ENCODE measurements at regions not wholly inside any gene's neighbourhood (a gene's known extent, or its start where the extent isn't known, plus 50 kb on each side); places are given as distances from the start of the nearest gene placed in this dataset.

DNA sequence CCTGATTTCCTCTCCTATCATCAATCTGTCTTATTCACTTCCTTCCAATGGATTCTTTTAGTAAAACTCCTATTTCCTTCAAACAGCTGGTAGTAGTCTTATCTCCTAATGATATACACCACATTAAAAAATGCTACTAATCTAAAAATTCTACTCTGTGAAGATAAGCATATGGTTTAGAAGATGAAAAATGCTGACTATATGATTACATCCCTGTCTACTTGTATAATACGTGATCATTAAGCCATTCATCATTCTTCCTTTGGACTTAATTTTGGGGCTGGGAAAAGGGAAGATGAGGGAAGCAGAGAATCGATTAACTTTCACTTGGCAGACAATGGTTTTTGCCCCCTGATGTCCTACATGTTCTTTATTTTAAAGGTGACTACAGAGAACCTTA, 453.1 kb downstream of the NSUN3 start:
- DNase-seq, result no peak

DNA sequence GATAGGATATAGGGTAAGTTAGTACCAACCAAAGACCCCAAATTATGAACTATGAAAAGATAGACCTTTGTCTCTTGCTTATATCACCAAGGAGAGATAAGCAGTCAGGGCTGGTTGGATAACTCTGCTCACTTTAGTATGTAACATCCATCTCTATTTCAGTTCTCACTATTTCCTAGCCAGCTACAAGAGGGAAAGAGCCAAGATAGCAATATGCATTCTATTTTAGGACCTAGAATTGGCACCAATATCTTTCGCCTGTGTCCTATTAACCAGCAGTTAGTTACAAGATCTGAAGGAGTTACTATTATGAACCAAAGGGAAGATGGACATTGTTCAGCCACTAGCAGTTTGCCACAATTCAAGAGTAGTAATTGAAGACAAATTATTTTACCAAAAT, 457.5 kb downstream of the NSUN3 start:
- DNase-seq, result no peak

DNA sequence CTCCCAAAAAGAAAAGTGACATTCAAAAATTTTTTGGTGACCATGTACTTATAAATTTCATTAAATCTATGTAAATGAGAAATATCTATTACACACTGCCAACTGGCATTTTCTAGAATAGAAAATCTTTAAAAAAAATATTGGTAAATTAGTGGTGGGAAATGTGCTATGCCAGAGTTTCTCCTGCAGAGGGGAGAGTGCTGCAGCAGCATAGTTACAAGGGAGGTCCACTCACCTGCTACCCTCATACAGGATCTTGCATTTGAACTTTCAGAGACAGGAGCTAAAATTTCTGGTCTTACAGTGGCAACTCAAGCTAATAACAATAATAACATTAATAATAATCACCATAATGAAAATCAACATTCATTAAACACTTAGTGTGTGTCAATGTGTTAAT, 459.6 kb downstream of the NSUN3 start:
- DNase-seq, result no peak

DNA sequence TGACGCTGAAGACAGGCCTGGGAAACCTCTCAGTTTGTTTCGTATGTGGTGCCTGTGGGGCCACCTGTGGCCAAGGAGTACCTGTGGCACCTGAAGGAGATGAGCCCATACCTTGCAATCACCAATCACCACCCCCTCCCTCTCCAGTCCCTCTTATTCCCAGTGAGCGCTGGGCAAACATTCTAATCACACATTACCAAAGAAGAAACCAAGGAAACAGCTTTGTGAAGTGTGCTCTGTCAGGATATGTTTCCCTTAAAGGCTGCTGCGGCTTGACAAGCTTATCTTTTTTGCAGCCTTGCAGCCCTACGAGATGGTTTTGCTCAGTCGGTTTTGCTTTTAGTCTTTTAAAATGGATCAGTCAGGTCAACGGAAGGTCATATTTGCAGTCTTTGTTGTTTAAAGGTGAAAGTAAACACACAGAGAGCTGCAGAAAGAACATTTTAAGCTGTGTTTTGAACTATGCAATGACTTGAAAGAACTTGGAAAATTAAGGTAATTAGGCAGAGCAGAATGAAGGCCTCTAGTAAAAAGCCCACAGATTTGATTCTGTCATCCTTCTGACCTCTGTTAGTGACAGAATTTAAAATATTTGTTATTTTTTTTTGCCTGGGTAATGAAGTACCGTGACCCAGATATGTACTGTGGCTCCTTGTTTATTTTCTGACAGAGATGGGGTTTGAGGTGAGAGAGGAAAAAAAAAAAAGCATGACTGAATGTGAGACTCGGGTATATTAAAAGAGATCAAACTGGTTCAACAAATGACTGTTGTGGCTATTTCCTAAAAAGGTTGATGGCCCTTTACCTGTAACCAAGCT, 461.4 kb downstream of the NSUN3 start:
- DNase-seq, result no peak

DNA sequence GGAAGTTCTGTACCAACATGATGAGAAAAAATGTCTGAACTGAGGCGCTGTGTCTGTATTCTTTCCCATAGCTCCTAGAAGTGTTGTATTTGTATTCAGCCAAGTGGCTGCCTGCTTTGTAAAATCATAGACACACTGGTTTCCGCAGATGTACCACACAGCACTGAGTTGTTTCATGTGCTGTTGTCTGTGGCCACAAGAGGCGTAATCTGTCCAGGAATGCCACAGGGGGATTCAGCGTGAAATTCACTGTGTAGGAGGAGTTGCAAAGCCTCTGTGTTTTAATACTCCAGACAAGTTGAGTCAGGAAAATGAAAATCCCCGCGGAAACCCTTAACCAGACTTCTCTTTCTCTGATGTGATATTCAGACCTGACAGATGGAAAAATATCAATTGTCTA, 462.2 kb downstream of the NSUN3 start:
- DNase-seq, result no peak

DNA sequence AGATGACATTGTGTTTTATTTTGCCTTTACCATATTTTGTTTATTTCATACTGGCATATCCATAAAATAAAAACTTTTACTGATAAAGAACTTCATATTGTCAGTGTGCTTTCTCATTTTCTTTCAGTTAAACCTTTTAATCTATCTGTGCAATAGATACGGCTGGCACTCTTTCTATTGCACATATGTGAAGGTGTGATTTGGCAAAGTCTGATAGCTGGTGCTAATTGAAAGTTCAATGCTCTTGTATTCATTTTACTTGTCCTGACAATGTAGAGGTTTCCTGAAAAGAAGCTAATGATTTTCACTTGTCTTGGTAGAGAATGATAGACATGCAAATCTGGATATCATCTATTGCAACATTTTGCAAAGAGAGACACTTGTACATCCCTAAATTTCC, 467.0 kb downstream of the NSUN3 start:
- no peak for DNase-seq

DNA sequence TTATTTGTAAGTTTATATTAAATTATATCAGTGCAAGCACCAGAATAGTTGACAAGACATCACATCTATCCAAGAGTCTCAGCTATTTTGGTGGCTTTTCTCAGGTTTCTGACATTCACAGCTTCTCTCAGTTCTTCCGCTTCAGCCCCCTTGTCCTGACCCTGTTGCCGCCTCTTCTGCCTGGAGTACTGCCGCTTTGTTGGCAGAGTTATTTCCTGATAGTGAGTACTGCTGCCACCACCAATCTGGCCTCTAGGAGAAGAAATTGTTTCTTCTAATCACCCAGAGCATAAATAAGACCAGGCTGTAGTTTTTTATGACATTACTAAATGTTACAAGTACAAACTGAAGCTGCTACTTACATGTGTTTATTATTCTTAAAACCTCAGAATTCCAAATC, 470.1 kb downstream of the NSUN3 start:
- DNase-seq, result no peak

DNA sequence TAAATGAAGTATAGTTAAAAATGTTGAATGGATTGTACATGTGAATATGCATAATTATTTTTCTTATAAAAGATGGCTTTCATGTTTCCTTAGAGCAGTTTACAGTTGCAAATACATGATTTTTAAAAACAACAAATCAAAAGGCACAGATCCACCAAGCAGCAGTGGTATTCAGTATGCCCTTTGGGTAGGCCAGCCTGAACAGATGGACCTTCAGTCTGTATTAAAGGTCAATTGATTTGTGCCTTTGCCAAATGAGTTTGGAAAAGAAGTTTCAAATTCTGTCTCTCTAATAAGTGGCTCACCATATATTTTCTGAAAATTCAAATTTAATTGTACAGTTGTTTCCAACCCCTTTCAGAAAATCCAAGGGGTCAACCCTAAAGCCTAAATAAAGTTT, 477.1 kb downstream of the NSUN3 start:
- no peak for DNase-seq

DNA sequence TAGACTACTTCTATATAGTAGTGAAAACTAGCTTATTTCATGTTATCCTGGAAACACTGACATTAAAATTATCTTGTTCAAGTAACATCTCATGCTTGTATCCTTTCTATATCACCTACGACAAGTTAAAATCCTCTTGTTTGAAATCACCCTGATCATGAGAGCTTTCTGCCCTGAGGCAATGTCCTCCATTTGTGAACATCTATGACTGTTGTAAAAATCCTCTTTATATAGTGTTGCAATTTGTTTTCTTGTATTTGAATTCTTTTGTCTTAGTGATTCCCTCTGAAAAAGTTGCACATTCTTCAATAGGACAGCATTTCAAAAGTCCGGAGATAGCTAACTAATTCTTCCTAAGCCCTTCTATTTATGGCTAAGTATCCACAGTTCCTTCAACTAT, 480.3 kb downstream of the NSUN3 start:
- DNase-seq, result no peak

DNA sequence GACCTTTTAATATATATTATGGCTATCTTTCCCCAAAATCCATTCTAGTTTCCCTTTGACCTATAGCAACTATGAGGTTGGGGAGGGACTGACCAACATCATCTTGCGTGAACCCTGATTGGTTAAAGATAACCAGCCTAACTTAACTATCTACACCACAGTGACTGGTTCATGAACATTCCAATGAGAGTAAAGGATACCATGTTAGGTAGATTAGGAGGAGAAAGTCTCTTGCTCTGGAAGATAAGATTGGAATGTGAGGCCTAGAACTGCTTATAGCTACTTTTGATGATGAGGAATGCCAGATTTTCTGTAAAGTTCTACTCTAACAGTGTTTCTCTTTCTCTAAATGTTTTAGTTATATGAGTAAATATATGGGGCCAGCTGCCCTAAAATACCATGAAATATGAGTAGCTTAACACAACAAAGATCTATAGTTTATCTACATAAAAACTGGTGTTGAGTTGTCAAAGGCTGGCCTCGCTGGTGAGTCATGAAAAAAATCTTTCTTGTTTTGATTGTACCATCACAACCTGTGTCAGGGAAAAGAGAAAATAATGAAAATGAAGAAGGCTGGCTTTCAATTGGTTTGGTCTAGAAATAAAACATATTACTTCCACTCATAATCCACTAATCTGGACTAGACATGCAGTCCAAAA, 481.4 kb downstream of the NSUN3 start:
- DNase-seq, result no peak

DNA sequence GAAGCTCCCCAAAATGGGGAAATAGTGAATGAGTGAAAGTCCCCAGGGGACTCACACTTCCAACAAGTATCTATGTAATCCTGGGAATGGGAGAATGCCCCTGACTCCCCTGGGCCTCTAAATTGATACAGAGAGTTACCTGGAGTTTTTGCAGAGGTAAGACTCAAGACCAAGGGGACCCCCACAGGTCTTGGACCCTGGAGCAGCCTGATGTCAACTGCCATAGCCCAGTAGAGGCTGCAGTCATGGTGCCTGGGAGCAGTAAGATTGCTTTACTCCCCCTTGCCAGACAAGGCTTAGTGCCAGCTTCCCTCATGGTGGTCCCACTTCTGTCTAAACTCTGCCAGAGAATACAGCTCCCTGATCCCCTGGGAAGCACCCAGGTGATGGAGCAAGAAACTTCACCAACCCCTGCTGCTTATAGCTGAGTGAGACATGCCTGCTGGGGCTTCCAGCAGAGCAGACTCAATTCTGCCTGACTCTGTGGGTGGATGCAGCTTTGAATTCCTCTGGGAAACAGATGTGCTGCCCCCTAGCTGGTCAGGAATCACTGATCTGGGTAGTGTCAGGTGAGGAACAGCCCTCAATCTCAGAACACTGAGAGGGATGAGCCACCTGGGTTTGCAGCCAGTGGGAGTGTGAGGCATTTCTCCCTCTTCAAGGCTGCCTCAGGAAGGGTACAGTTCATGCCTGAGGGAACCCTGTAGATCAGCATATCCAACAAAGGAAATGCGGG, 485.9 kb downstream of the NSUN3 start:
- DNase-seq, result no peak

DNA sequence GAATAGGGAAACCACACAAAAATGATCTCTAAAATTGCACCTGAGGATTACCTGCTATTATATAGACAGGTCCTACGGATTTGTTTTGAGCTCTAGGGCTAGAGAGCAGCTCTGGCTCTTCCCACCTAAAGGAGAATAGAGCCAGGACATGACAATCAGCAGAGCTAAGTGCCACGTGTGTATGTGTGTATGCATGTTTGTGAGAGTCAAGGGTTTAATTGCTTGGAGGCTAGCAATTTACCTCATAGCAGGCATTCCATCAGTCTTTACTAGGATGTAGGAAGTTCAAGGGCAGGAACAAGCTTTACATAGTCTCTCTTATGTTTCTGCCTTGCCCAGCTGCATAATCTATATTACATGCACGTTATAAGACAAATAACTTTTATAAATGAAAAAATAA, 498.2 kb downstream of the NSUN3 start:
- no peak for DNase-seq

DNA sequence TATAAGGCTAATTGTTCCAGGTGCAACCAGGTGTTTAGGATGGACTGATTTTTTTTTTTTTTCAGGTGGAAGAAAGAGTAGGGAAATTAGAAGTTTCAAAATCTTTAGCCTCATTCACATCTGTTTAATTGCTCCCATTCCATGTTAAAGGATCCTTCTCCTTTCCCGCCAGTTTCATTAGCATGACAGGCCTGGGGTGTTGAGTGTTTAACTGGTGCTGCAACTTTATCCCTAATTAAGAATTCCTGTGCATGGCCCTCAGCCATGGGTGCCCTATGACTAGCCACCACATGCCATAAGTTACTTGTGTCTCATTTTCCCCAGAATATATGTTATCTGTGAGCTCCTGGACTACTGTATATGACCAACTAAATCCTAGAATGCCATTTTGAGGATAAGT, 501.4 kb downstream of the NSUN3 start:
- DNase-seq, result no peak

DNA sequence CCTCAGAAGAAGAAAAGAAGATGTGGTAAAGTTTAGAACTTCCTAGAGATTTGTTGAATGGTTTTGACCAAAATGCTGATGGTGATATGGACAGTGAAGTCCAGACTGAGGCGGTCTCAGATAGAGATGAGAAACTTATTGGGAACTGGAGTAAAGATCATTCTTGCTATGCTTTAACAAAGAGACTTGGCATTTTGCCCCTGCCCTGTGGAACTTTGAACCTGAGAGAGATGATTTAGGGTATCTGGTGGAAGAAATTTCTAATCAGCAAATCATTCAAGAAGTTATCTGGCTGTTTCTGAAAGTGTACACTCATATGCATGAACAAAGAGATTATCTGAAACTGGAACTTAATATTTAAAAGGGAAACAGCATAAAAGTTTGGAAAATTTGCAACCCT, 505.2 kb downstream of the NSUN3 start:
- DNase-seq, result no peak

DNA sequence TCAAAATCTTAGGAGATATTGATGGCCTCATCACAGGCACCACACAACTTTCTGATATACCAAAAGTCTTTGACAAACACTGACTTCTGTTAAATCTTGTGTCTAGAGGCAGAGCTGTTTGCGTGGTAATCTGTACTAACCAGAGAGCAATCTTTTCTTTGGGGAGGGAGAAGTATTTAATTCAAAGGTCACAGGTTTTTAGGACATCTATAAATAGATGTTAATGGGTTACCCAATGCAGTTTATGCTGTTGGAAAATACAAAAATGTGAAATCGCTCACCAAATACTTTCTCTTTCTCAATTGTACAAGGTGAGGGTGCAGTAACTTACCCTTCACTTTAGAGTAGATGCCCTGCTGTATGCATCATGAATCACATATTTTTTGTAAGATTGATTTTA, 510.5 kb downstream of the NSUN3 start:
- DNase-seq, result no peak

DNA sequence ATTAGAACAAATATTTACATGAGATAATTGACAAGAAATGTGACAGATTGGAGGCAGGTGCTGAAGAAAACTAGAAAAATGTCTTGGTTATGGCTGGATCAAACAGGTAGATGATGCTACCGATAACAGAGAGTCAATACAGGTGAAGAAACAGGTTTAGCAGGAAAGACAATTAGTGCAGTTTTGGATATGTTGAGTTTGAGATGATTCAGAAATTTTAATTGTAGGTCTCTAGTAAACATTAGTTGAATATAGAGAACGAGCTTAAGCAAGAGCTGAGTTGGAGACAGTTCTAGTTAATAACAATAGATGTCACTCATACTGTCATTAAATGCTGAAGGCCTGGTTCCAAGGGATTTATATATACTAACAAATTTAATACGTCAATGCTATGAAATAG, 524.4 kb downstream of the NSUN3 start:
- DNase-seq, result no peak

DNA sequence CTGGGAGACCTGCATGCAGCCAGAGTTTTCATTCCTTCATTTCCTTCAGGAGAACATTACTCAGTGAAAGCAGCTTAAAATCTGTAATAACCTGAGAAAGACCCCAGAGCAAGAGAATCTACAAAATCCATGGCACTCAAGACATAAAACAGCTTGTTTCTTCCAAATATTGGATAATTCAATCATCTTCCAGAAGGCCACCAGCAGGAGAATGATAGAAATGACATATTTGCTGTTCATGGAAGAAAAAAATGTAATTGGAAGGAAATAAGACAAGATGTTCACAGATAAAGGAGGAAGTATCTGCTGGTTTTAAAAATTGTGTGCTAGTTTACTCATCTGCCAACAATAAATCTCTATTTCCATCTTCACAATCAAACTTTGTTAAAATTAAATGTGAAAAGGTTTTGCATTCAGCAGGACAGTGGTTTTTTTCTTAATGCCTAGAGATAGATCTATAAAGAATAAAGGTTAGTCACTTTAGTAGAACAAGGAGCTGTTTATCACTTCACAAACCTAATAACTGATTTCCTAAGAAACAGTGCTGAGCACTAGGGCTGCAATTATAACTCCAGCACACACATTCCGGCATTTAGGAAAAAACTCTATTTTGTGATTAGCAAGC, 530.8 kb downstream of the NSUN3 start:
- DNase-seq, result no peak

DNA sequence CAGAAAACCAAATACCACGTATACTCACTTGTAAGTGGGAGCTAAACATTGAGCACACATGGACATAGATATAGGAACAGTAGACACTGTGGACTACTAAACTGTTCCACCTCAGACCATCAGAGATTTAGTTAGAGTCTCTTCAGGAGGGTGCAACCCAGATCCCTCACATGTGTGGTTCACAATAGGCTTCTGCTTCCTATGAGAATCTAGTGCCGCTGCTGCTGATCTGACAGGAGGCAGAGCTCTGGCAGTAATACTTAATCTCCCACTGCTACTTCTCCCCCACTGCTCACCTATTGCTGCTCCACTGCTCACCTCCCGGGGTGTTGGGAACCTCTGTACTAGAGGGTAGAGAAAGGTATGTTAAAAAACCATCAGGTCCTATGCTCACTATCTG, 533.3 kb downstream of the NSUN3 start:
- no peak for DNase-seq

DNA sequence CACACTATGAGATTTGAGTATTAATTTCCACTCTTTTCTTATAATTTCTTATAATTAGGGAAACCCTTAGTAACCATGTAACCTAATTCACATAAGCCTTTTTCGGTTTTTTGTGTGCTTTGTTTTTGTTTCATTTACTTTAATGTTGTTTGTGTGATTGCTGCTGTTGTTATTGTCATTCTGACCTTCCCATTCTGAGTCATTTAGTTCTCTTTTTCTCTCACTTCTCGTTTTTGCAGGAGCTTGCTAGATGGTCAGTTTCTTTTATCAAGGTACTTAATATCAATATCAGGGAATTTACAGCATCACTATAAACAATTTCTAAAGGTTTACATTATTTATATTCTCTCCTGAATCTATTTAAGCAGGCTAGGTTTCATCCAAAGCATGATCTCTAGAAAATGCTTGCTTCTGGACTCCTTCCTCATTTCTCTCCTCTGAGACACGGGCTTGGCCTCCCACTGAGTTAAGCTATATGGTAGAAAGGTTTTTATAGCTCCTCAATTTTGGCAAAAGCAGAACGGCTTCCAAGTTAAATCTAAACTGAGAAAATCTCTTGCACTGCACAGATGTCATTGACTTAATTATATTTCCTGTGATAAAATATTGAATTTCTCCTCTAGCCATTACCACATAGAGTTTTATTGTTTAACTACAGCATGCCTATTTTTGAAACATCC, 534.2 kb downstream of the NSUN3 start:
- DNase-seq, result no peak

DNA sequence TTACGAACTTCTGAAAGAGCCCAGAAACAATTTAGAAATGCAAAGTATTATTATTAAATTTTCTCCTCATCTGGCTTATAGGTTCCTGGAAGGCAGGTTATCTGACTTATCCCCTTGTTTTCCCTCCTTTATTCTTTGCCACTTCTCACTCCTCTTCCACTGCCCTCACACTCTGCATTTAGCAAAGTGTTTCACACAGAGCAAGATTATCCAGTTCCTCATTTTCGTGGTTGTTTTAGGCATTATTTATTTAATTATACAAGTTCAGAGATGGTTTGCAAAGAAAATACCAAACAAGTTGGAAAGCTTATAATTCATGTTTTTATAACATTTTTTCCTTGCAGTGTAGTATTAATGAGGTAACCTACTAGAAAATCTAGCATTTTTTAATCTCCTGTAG, 544.9 kb downstream of the NSUN3 start:
- no peak for DNase-seq

DNA sequence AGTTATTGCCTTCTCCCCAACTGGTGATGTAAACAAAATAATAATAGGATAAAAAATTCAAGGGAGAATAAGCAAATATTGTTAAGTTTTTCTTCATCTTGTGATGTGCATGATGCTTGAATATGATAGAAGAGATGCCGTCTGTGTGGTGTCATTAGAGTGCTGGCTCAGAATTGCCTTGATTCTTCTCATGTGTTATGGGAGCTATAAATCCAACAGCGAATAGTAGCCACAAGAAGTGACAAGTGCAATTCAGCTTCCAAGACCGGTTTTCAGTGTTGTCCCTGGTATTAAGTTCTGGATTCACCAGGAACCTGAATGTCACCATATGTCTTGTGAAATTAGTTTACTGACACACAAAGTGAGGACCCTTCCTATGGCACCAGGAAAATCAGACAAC, 547.0 kb downstream of the NSUN3 start:
- no peak for DNase-seq

DNA sequence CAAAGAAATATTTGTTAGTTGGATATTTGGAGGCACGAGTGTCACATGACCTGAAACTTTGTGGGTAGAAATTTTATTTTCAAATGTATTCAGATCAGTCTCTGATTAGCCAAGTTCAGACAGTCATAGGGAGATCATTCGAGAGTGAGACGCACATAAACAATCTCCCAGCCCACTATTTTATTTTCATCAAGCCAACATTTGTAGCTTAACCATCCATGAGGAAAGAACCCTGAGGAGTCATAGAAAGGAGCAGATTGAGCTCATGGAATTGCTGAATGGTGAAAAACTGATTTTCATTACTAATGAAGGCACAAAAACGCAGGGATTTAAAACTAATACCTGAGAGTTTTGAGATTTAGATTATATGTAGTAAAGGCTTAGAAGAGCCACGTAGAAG, 548.7 kb downstream of the NSUN3 start:
- DNase-seq, result no peak

DNA sequence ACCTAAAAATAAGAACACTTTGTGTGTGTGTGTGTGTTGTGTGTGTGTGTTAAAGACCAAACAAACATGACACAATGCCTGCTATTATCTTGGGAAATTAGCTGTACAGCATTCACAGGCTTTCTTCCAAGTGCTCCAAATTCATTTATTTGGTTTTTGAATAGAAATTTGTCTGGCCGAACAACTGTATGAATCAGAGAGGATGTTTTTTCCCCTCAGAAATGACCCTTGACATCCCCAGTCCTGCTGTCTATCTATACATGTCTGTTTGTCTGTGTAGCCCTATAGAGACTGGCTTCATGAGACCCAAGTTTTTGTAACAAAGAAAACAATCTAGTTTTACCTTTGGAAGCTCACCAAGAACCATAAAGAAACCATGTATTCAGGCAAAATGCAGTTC, 549.8 kb downstream of the NSUN3 start:
- DNase-seq, result no peak
